ENCODE measurements at regions not wholly inside any gene's neighbourhood (a gene's known extent, or its start where the extent isn't known, plus 50 kb on each side); places are given as distances from the start of the nearest gene placed in this dataset.

- ATAC-seq = no peak
- intact Hi-C loops (cut with DNase I) = no loop called here
Measured at GRCh38 chr17:27232328-27232727, 61.6 kb upstream of the WSB1 start.

GRCh38 chr17:27233059-27233458, 60.9 kb upstream of the WSB1 start:
- ATAC-seq (no peak), DNase-seq (ENCODE audit: low spot score) (no peak)
- intact Hi-C loops (cut with DNase I) = no loop called here

More at GRCh38 chr17:27232328-27232727, 61.6 kb upstream of the WSB1 start:
- no peak for DNase-seq (ENCODE audit: low spot score)

- intact Hi-C loops (cut with DNase I) = no loop called here
Measured at GRCh38 chr17:27233776-27234175, 60.1 kb upstream of the WSB1 start.

GRCh38 chr17:27236717-27237315, 57.1 kb upstream of the WSB1 start:
- DNase-seq (ENCODE audit: low spot score) (peak; percentile 93), ATAC-seq (peak; percentile 78)
- intact Hi-C loops (cut with DNase I) = loop anchor here (5.0 kb wide), 1 partner anchor 370 kb away; no protein-coding TSS in a partner anchor

More at GRCh38 chr17:27233776-27234175, 60.1 kb upstream of the WSB1 start:
- ATAC-seq (no peak), DNase-seq (ENCODE audit: low spot score) (no peak)

GRCh38 chr17:27237890-27238289, 56.0 kb upstream of the WSB1 start:
- intact Hi-C loops (cut with DNase I) = loop anchor here (5.0 kb wide), 1 partner anchor 369 kb away; no protein-coding TSS in a partner anchor
- no peak for ATAC-seq
- no peak for DNase-seq (ENCODE audit: low spot score)

- ATAC-seq = peak; percentile 20
- intact Hi-C loops (cut with DNase I) = loop anchor here (5.0 kb wide), 1 partner anchor 368 kb away; no protein-coding TSS in a partner anchor
- DNase-seq (ENCODE audit: low spot score) = no peak
Measured at GRCh38 chr17:27239046-27239445, 54.9 kb upstream of the WSB1 start.

- DNase-seq (ENCODE audit: low spot score) (no peak), ATAC-seq (no peak)
- intact Hi-C loops (cut with DNase I) = loop anchor here (5.0 kb wide), 1 partner anchor 368 kb away; no protein-coding TSS in a partner anchor
Measured at GRCh38 chr17:27239584-27239983, 54.3 kb upstream of the WSB1 start.

GRCh38 chr17:27240086-27240801, 53.7 kb upstream of the WSB1 start:
- ATAC-seq (no peak), DNase-seq (ENCODE audit: low spot score) (no peak)
- intact Hi-C loops (cut with DNase I) = loop anchor here (5.0 kb wide), 1 partner anchor 92 kb away; no protein-coding TSS in a partner anchor

GRCh38 chr17:27240802-27241155, 53.1 kb upstream of the WSB1 start:
- ATAC-seq (no peak), DNase-seq (ENCODE audit: low spot score) (no peak)
- intact Hi-C loops (cut with DNase I) = loop anchor here (5.0 kb wide), 1 partner anchor 92 kb away; no protein-coding TSS in a partner anchor

- intact Hi-C loops (cut with DNase I) = loop anchor here (5.0 kb wide), 1 partner anchor 91 kb away; no protein-coding TSS in a partner anchor
- ATAC-seq = no peak
- DNase-seq (ENCODE audit: low spot score) = no peak
Measured at GRCh38 chr17:27241346-27241946, 52.5 kb upstream of the WSB1 start.

GRCh38 chr17:27242951-27243350, 51.0 kb upstream of the WSB1 start:
- ATAC-seq = no peak
- intact Hi-C loops (cut with DNase I) = loop anchor here (5.0 kb wide), 1 partner anchor 89 kb away; no protein-coding TSS in a partner anchor
- no peak for DNase-seq (ENCODE audit: low spot score)

GRCh38 chr17:27244011-27244410, 49.9 kb upstream of the WSB1 start:
- intact Hi-C loops (cut with DNase I) = loop anchor here (5.0 kb wide), 1 partner anchor 88 kb away; no protein-coding TSS in a partner anchor
- no peak for DNase-seq (ENCODE audit: low spot score)
- ATAC-seq = no peak

All from sciatic nerve (tissue), 2 donors.